IPS-NIHi7 (cell line): ENCODE measurements at regions not wholly inside any gene's neighbourhood (a gene's known extent, or its start where the extent isn't known, plus 50 kb on each side); places are given as distances from the start of the nearest gene placed in this dataset.

Experiments used
- DNase-seq: peaks from one replicate; pipeline ENCODE4 v3.0.0; 2012; ENCODE audit warnings: mixed read lengths; ENCODE audit errors: extremely low spot score

DNA sequence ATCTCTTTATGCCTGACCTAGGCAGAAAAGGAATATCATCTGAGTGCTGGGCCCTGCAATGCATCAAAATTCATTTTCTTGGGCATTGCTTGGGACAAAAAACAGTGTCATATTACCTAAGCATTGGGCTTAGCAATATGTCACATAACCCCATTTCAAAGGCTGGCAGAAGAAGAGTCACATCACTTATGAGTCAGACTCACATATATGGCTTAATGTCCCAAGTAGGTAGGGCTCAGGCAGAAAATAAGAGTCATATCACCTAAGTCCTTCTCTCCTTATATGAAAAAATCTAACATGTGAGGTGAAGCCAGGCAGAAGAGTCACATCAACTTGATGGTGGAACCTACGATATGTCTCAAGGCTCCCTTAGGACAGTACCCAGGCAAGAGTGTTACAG lies 967.2 kb upstream of the AMELY start:
- no peak for DNase-seq

DNA sequence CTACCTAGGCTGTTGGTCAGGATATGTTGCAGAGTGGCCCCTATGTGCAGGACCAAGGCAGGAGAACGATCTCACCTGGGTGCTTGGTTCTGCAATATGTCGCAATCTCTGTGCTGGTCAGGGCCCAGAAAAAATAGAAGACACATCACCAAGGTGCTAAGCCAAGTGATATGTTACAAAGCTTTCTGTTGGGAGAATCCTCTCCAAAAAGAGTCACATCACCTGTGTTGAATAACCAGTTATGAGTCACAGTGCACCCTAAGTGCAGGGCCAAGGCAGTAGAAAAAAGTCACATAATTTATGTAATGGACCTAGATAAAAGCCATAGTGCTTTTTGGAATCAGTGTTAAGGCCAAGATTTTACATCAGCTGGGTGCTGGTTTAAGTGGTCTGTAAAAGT lies 965.9 kb upstream of the AMELY start:
- DNase-seq: no peak

DNA sequence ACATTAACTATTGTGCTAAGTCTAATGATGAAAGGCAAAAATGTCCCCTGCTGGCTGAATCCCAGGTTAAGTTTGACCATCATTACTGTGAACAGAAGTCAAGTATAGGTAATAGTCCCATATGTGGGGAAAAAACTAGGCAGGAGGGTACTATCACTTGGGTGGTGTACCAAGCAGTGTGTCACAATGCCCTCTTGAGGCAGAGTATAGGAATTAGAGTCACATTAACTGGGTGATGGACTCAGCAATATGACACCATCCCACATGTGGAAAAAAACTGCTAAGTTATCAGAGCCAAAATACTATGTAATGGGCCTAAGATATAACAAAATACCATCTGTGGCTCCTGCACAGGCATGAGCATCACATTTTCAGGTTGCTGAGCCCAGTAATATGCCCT lies 962.5 kb upstream of the AMELY start:
- DNase-seq: no peak

DNA sequence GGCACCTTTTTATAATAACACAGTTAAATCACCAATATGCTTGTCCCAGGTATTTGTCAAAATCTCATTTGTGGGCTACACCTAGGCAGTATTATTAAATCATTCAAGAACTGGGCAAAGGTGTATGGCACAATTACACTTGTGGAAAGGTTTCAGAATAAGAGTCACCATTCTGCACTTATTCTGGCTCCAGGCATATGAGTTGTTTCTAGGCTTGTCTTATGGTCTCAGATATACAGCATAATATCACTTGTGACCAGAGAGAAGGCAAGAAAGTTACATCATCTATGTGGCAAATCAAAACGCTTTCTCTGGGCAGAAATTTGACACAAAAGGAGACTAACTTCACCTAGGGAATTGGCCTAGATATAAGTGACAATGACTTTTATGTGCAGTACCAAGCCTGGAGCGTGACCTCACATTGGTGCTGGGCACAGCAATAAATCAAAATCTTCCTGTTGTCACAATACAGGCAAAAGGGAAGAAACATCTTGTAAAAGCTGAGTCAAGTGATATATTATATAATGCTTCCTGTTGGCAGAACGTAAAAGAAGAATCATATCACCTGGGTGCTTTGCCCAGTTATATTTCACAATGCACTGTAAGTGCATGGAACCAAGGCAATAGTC lies 959.9 kb upstream of the AMELY start:
- DNase-seq: no peak

DNA sequence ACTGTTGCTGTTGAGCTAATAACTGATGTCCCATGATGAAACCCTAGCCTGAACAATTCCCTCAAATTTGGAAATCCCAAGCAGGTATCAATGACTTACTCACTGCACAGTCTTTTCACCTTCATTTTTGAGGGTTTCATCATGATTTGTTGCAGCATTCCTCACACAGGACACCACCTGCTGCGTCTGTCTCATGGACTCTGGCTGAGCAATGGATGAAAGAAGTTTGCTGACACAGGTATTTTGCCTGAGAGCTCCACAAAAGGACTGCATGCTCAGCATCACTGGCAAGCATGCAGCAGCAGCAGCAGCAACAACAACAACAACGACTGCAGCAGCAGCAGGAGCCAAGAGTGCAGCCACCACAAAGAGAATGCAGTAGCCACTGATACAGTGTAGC lies 955.4 kb upstream of the AMELY start:
- no peak for DNase-seq

DNA sequence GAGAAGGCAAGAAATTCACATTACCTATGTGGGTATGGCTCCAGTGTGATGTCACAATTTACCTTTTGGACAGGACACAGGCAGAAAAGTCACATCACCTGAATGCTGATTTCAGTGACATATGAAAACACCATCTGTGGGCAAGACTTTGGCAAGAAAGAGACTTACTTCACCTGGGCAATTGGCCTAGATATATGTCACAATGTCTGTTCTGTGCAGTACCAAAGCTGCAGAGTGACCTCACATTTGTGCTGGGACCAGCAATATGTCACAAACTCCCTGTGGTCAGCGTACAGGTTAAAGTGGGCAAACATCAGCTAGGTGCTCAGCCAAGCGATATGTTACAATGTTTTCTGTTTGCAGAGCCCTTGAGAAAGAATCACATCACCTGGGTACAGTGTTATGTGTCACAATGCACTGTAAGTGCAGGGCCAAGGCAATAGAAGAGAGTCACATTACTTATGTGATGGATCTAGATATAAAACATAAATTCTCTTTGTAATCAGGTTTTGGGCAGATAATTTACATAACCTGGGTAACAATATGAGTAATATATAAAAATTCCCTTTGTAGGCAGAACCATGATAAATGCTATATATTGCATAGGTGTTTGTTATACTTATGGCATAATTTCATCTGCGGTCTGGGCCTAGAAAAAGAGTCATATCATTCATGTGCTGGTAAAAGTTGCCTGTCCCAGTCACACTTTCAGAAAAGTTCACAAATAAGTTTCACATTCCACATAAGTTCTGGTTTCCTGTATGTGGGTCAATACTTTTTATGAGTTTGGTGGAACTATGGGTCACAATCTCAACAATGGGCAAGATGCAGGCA lies 949.4 kb upstream of the AMELY start:
- no peak for DNase-seq

DNA sequence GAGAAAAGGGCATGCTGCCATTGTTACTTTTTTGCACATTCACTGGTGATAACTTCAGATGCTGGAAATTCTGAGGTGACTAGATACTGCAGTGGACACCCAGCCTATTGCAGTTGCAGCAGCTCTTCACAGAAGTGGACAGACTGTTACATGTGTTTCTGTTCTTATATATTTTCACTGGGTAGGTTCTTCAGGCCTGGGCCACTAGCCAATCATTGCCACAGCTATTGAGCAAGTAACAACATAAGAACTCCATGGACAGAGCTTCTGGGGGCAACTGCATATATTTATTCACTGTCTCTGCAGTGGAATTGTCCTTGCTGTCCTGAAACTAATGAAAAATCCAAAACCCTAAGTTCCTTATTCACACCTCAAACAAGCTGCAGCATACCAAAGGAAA lies 938.6 kb upstream of the AMELY start:
- DNase-seq: no peak

DNA sequence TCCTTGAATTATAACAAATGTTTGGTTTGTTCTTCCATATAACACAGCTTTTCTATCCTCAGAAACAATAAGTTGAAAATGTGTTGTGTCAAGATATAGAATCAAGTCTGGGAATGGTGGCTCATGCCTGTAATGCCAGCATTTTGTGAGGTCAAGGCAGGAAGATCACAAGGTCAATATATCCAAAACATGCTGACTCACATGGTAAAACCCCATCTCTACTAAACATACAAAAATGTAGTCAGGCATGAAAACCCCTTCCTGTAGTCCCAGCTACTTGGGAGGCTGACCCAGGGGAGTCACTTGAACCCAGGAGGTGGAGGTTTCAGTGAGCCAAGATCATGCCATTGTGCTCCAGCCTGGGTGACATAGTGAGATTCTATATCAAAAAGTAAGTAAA lies 934.2 kb upstream of the AMELY start:
- no peak for DNase-seq

DNA sequence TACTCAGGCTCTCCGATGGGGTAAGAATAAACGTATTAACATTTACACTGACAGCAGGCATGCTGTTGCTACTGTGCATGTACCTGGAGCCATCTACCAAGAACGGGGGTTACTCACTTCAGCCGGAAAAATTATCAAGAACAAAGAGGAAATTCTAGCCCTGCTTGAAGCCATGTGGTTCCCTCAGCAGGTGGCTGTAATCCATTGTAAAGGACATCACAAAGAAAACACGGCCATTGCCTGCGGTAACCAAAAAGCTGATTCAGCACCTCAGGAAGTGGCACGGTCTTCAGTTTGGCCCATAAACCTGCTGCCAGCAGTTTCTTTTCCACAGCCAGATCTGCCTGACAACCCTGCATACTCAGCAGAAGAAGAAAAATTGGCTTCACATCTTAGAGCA lies 925.5 kb upstream of the AMELY start:
- no peak for DNase-seq

DNA sequence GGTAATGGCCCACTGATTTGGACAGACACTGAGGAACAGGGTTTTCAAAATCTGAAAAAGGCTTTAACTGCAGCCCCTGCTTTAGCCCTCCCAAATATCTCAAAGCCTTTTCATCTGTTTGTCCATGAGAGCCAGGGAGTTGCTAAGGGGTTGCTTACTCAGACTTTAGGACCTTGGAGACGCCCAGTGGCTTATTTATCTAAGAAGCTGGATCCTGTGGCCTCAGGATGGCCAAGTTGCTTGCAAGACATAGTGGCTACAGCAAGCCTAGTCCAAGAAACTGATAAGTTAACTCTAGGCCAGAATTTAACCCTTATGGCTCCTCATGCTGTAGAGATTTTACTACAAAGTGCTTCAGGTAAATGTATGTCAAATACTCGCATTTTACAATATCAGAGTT lies 924.8 kb upstream of the AMELY start:
- no peak for DNase-seq

DNA sequence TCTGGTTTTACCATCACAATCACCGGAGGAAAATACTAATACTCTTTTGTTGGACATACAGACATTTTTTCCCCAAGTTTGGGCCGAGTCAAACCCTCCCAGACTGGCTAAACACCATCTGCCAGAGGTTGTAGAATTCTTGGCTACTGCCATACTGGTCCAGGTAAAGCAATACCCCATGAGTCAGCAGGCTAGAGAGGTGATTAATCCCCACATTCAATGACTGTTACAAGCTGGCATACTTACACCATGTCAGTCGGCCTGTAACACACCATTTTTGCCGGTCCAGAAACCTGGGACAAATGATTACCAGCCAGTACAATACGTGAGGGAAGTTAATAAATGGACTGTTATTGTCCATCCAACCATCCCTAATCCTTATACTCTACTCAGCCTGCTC lies 923.9 kb upstream of the AMELY start:
- no peak for DNase-seq

DNA sequence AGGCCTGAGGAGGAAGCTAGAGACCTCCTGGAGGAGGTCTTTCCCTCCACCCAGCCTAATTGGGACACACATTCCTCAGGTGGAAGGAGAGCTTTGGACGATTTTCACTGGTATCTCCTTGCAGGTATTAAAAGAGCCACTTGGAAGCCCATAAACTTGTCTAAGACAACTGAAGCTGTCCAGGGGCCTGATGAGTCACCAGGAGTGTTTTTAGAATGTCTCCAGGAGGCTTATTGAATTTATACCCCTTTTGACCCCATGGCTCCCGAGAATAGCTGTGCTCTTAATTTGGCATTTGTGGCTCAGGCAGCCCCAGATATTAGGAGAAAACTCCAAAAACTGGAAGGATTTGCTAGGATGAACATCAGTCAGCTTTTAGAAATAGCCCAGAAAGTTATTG lies 922.7 kb upstream of the AMELY start:
- DNase-seq: no peak

DNA sequence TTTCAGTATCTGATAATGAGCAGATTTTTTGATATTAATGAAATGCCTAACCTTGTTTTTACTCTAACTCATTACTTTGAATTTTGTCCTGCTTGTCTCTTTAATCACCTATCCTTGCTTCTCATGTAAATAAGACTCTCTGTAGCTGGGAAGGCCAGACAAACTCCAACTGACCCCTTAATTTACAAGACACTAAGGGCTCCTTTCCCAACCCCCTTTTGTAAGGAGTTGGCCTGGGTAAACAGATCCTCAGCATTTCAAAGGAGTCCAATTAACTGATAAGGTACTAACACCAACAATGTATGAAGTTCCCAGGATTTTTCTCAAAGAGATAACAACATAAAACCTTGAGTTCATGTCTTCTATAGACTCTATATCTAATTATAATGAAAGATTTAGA lies 919.3 kb upstream of the AMELY start:
- DNase-seq: peak; percentile 0

DNA sequence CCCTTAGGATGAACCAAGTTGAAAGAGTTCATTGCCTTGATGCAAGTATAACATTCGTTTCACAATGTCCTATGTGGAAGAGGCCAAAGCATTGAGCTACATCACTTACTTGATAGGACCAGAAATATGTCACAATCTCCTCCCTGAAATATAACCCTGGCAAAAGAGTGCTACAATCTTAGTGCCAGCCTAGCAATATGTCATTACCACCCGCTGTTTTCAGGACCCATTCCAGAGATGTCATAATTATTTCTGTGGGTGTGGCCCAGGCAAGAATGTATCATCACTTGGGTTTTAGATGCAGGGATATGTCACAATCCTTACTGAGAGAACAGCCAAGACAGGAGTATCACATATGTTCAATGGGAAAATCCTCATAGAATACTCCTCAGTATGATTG lies 915.0 kb upstream of the AMELY start:
- no peak for DNase-seq

DNA sequence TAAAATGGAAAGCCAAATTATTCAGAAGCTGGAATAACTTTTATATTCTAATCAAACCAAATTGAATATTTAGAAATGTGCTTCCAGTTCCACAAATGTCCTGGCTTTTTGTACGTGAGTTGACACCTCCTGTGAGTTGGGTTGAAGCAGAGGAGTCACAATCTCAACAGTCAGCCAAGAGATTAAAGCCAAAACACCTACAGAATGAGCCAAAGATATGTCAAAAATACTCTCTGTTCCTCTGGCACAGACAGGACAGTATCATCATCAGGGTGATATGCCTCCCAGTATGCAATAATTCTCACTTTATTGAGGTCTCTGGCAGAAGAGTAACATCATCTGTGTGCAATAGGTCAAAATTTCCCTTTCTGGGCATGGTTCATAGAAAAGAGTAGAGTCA lies 914.3 kb upstream of the AMELY start:
- DNase-seq: no peak

DNA sequence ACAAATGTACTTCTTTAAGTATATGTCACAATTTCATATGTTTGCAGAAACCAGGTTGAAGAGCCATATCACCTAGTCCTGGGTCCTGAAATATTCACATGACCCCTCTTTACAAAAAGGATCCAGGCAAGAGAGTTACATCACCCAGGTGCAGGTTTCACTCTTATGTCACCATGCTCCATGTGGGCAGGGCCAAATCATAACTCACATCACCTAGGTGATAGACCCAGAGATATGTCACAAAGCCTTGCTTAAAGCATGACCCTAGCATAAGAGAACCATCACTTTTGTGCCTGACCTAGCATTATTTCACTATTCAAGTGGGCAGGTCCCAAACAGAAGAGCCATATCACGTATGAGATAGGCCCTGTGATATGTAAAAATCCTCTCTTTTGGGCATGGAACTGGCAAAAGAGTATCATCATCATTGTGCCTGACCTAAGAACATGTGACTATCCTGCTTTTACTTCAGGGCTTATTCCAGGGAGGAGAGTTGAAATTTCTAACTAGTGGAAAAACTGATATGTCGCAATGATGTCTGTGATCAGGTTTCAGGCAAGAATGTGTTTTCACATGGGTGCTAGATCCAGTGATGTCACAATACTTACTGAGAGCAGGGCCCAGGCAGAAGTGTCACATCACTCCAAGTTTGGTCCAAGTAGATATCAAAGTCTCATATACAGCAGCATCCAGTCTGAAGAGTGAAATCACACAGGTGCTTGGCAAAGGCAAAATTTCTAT lies 909.9 kb upstream of the AMELY start:
- no peak for DNase-seq

DNA sequence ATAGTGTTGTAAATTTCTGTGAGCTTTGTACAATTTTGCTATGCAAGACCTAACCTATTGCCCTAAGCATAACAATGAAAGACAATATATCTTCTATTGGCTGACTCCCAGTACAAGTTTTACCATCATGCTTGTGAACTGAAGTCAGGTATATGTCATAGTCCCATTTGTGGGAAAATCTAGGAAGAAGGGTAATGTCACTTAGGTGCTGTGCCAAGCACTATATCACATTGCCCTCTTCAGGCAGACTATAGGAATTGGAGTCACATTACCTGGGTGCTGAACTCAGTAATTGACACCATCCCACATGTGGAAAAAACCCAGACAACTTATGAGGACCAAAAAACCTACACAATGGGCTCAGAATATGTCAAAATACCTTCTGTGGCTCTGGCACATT lies 907.4 kb upstream of the AMELY start:
- DNase-seq: no peak

DNA sequence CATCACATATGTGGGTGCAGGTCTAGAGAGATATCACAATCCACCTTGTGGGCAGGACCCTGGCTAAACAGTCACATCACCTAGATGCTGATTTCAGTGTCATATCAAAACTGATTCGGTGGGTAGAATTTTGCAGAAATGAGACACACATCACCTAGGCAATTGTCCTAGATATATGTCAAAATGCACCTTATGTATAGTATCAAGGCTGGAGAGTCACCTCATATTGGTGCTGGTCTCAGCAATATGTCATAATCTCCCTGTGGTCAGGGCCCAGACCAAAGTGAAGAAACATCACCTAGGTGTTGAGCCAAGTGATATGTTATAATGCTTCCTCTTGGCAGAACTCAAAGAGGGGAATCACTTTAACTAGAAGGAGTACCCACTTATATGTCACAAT lies 905.0 kb upstream of the AMELY start:
- DNase-seq: no peak

DNA sequence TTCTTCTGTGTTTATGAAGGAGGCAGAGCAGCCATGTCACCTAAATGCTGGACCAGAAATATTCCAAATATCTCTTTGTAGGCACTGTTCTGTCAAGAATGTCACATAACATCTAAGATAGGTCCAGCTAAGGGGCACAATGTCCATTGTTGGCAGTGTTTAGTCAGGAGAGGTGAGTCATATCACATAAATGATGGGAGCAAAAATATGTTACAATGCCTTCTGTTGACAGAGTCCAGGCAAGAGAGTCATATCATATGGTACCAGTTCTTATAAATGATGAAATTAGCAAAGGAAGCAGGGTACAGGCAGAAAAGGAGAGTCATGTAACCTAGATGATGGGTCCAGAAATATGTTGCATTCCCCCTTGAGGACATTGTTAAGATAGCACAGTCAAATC lies 904.4 kb upstream of the AMELY start:
- no peak for DNase-seq

DNA sequence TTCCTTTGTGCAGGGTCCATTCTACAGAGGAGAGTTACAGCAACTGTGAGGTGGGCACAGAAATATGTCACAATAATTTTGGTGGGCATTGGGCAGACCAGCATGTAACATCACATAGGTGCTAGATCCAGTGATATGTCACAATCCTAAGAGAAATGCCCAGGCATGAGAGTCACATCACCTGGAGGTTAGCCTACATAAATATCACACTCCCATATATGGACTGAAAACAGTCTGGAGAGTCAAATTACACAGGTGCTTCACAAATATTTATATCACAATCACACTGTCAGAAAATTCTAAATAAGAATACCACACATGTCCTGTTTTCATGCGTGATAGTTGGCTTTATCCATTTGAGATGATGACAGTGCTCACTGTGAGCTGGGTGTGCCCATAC lies 903.7 kb upstream of the AMELY start:
- DNase-seq: no peak

DNA sequence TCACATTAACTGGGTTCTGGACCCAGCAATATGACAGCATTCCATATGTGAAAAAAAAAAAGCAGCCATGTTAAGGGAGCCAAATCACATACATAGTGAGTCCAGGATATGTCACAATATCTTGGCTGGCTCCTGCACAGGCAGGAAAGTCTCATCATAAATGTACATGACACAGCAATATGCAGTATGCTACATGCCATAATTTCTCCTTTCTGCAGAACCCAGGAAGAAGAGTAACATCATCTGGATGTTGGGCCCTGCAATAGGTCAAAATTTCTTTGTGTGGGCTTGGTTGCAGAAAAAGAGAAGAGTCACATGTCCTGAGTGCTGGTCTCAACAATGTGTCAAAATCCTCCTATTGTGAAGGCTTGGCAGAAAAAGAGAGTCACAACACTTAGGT lies 902.8 kb upstream of the AMELY start:
- no peak for DNase-seq

DNA sequence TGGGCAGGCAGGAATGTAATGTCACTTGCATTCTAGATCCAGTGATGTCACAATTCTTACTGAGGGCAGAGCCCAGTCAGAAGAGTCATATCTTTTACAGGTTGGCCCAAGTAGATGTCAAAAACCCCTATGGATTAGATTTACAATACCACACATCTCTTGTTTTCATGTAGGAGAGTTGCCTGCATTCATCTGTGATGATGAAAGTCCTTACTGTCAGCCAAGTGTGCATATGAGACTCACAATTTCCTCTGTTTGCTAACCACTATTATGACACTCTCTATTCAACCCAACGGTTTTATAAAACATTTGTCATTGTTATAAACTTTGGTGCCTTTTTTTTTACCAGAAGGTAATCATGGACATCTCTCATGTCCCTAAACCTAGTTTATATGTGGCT lies 898.8 kb upstream of the AMELY start:
- DNase-seq: no peak

DNA sequence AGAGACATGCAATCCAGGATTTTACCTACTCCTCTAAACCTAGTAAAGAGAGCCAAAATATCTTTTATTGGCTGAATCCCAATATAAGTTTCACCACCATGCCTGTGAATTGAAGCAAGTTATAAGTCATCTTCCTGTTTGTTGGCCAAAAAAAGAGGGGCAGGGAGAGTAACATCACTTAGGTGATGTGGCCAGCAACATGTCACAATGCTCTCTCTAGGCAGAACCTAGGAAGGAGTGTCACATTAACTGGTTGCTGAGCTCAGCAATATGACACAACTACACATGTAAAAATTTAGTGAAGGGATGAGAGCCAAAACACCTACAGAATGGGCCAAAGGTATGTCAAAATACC lies 895.9 kb upstream of the AMELY start:
- DNase-seq: no peak
